ENCODE measurements at regions not wholly inside any gene's neighbourhood (a gene's known extent, or its start where the extent isn't known, plus 50 kb on each side); places are given as distances from the start of the nearest gene placed in this dataset.

GRCh38 chr15:70209499-70209898, 111.8 kb upstream of the TLE3 start:
- DNase-seq: no peak

GRCh38 chr15:70208332-70208731, 110.6 kb upstream of the TLE3 start:
- DNase-seq: no peak

GRCh38 chr15:70206668-70207067, 109.0 kb upstream of the TLE3 start:
- no peak for DNase-seq

GRCh38 chr15:70204652-70205051, 106.9 kb upstream of the TLE3 start:
- no peak for DNase-seq

- DNase-seq: no peak
Measured at GRCh38 chr15:70203981-70204560, 106.4 kb upstream of the TLE3 start.

- DNase-seq: no peak
Measured at GRCh38 chr15:70202756-70203155, 105.0 kb upstream of the TLE3 start.

GRCh38 chr15:70201425-70201775, 103.7 kb upstream of the TLE3 start:
- DNase-seq: no peak

GRCh38 chr15:70200511-70201424, 103.1 kb upstream of the TLE3 start:
- DNase-seq: no peak

GRCh38 chr15:70199540-70200410, 102.1 kb upstream of the TLE3 start:
- no peak for DNase-seq

- no peak for DNase-seq
Measured at GRCh38 chr15:70199124-70199482, 101.4 kb upstream of the TLE3 start.

- DNase-seq: no peak
Measured at GRCh38 chr15:70198441-70199123, 100.9 kb upstream of the TLE3 start.

GRCh38 chr15:70197945-70198361, 100.2 kb upstream of the TLE3 start:
- no peak for DNase-seq

GRCh38 chr15:70197318-70197944, 99.7 kb upstream of the TLE3 start:
- DNase-seq: no peak

GRCh38 chr15:70196372-70197316, 98.9 kb upstream of the TLE3 start:
- peak; percentile 27 for DNase-seq

- DNase-seq: no peak
Measured at GRCh38 chr15:70195587-70196305, 98.0 kb upstream of the TLE3 start.

GRCh38 chr15:70195171-70195570, 97.5 kb upstream of the TLE3 start:
- no peak for DNase-seq

GRCh38 chr15:70194266-70194665, 96.5 kb upstream of the TLE3 start:
- DNase-seq: no peak

GRCh38 chr15:70193734-70194133, 96.0 kb upstream of the TLE3 start:
- DNase-seq: no peak

GRCh38 chr15:70192490-70192889, 94.8 kb upstream of the TLE3 start:
- DNase-seq: no peak

GRCh38 chr15:70192041-70192440, 94.3 kb upstream of the TLE3 start:
- no peak for DNase-seq

- no peak for DNase-seq
Measured at GRCh38 chr15:70190965-70191364, 93.2 kb upstream of the TLE3 start.
